ENCODE measurements at regions not wholly inside any gene's neighbourhood (a gene's known extent, or its start where the extent isn't known, plus 50 kb on each side); places are given as distances from the start of the nearest gene placed in this dataset.

DNA sequence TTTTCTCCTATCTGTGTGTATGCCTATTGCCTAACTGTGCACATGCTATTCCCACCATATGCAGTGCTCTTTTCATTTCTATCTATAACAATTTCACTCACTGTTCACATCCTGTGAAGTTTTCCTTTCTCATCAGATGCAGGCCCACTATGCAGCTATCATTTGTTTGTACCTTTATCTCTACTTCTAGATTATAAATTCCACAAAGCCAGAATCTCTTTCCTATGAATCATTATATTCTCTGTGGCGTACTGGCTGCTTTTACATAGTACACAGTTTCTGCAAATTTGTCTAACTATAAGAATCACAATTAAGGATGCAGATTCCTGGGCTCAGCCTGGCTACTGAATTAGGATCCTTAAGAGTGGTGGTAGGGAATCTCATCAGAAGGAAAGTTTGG lies 600.8 kb upstream of the ARRDC3 start:
- Histone ChIP-seq H3K79me2 (replicated peaks; ENCODE audit: insufficient read depth, low read length) (no peaks in the 10 kb centered on the region), H3K9ac (ENCODE audit: low read length) (no peak overlapping the region), H3K27ac (ENCODE audit: low read length) (no peak overlapping the region), H3K9me3 (ENCODE audit: low read length) (no peaks in the 10 kb centered on the region), H3K9me2 (ENCODE audit: insufficient read depth, low read length) (no peaks in the 10 kb centered on the region), H3F3A (ENCODE audit: insufficient read depth, low read length, poor library complexity, severe bottlenecking) (no peaks in the 10 kb centered on the region), H3K27me3 (ENCODE audit: insufficient read depth, low read depth, low read length) (no peaks in the 10 kb centered on the region), H3K4me2 (ENCODE audit: low read length) (no peak overlapping the region), H2AFZ (ENCODE audit: low read depth, low read length) (no peak overlapping the region), H3K4me3 (ENCODE audit: low read length) (no peak overlapping the region), H3K36me3 (ENCODE audit: insufficient read depth, low read length) (no peaks in the 10 kb centered on the region), H4K20me1 (ENCODE audit: insufficient read depth) (no peaks in the 10 kb centered on the region)
- TF ChIP-seq EP300 (conservative IDR thresholded peaks at IDR 0.05; ENCODE audit: poor library complexity, severe bottlenecking) (no peak), POLR2AphosphoS5 (IDR thresholded peaks at IDR 0.05) (no peak), RAD21 (conservative IDR thresholded peaks at IDR 0.05) (no peak), SMC3 (conservative IDR thresholded peaks at IDR 0.05; ENCODE audit: poor library complexity) (no peak), EZH2 (IDR thresholded peaks at IDR 0.05; ENCODE audit: borderline replicate concordance, insufficient read depth, low read length, poor library complexity, severe bottlenecking) (no peak), MXI1 (conservative IDR thresholded peaks at IDR 0.05; ENCODE audit: poor library complexity, severe bottlenecking) (no peak), TAF1 (IDR thresholded peaks at IDR 0.05; ENCODE audit: low read depth) (no peak)
- TF ChIP-seq, protein P1, sequence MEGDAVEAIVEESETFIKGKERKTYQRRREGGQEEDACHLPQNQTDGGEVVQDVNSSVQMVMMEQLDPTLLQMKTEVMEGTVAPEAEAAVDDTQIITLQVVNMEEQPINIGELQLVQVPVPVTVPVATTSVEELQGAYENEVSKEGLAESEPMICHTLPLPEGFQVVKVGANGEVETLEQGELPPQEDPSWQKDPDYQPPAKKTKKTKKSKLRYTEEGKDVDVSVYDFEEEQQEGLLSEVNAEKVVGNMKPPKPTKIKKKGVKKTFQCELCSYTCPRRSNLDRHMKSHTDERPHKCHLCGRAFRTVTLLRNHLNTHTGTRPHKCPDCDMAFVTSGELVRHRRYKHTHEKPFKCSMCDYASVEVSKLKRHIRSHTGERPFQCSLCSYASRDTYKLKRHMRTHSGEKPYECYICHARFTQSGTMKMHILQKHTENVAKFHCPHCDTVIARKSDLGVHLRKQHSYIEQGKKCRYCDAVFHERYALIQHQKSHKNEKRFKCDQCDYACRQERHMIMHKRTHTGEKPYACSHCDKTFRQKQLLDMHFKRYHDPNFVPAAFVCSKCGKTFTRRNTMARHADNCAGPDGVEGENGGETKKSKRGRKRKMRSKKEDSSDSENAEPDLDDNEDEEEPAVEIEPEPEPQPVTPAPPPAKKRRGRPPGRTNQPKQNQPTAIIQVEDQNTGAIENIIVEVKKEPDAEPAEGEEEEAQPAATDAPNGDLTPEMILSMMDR (IDR thresholded peaks at IDR 0.05; ENCODE audit: poor library complexity, severe bottlenecking) = no peak
- TF ChIP-seq, protein P2, sequence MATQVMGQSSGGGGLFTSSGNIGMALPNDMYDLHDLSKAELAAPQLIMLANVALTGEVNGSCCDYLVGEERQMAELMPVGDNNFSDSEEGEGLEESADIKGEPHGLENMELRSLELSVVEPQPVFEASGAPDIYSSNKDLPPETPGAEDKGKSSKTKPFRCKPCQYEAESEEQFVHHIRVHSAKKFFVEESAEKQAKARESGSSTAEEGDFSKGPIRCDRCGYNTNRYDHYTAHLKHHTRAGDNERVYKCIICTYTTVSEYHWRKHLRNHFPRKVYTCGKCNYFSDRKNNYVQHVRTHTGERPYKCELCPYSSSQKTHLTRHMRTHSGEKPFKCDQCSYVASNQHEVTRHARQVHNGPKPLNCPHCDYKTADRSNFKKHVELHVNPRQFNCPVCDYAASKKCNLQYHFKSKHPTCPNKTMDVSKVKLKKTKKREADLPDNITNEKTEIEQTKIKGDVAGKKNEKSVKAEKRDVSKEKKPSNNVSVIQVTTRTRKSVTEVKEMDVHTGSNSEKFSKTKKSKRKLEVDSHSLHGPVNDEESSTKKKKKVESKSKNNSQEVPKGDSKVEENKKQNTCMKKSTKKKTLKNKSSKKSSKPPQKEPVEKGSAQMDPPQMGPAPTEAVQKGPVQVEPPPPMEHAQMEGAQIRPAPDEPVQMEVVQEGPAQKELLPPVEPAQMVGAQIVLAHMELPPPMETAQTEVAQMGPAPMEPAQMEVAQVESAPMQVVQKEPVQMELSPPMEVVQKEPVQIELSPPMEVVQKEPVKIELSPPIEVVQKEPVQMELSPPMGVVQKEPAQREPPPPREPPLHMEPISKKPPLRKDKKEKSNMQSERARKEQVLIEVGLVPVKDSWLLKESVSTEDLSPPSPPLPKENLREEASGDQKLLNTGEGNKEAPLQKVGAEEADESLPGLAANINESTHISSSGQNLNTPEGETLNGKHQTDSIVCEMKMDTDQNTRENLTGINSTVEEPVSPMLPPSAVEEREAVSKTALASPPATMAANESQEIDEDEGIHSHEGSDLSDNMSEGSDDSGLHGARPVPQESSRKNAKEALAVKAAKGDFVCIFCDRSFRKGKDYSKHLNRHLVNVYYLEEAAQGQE (IDR thresholded peaks at IDR 0.05; ENCODE audit: borderline replicate concordance) = no peak

DNA sequence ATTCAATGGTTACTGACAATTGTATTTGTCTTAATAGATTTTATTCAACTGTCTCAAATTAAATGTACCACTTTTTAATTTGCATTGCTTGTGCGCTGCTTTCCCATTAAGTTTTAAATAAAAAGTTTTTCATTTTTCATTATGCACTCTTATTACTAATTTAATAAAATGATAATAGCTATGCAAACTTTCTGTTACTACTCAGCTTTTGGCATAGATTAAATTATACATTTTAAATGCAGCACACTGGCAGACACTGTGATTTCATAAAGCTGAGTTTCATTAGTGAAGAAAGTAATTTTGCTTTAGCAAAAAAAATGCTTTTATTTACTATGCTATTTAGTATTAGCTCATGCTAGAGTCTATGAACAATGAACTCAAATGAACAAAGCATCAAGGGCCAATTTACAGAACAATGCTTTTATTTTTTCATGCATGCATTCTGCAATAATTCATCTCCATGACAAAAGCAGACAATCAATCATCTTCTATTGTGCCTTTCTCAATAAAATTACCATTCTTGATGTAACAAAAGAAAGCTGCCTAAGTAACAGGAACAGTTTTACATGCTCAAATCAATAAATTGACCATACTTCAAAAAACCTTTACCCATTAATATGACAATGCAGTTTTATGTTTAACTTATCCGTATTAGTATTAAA lies 595.2 kb upstream of the ARRDC3 start:
- no peaks in the 10 kb centered on the region for H4K20me1 ChIP-seq (ENCODE audit: insufficient read depth)
- no peaks in the 10 kb centered on the region for H3K9me2 ChIP-seq (ENCODE audit: insufficient read depth, low read length)
- no peaks in the 10 kb centered on the region for H3K27me3 ChIP-seq (ENCODE audit: insufficient read depth, low read depth, low read length)
- H3K27ac ChIP-seq (ENCODE audit: low read length) = no peak overlapping the region
- H3K9ac ChIP-seq (ENCODE audit: low read length) = no peak overlapping the region
- no peaks in the 10 kb centered on the region for H3K36me3 ChIP-seq (ENCODE audit: insufficient read depth, low read length)
- no peaks in the 10 kb centered on the region for H3K9me3 ChIP-seq (ENCODE audit: low read length)
- H3K4me2 ChIP-seq (ENCODE audit: low read length) = no peak overlapping the region
- no peaks in the 10 kb centered on the region for H3F3A ChIP-seq (ENCODE audit: insufficient read depth, low read length, poor library complexity, severe bottlenecking)
- H2AFZ ChIP-seq (ENCODE audit: low read depth, low read length) = no peak overlapping the region
- H3K4me3 ChIP-seq (ENCODE audit: low read length) = no peak overlapping the region
- no peak for TF ChIP-seq TAF1 (IDR thresholded peaks at IDR 0.05; ENCODE audit: low read depth)
- TF ChIP-seq EZH2 (IDR thresholded peaks at IDR 0.05; ENCODE audit: borderline replicate concordance, insufficient read depth, low read length, poor library complexity, severe bottlenecking) = no peak
- no peak for TF ChIP-seq EP300 (conservative IDR thresholded peaks at IDR 0.05; ENCODE audit: poor library complexity, severe bottlenecking)
- TF ChIP-seq, protein P2 (IDR thresholded peaks at IDR 0.05; ENCODE audit: borderline replicate concordance) = no peak
- TF ChIP-seq MXI1 (conservative IDR thresholded peaks at IDR 0.05; ENCODE audit: poor library complexity, severe bottlenecking) = no peak
- TF ChIP-seq POLR2AphosphoS5 (IDR thresholded peaks at IDR 0.05) = no peak
- TF ChIP-seq SMC3 (conservative IDR thresholded peaks at IDR 0.05; ENCODE audit: poor library complexity) = no peak
- TF ChIP-seq, protein P1 (IDR thresholded peaks at IDR 0.05; ENCODE audit: poor library complexity, severe bottlenecking) = no peak
- no peak for TF ChIP-seq RAD21 (conservative IDR thresholded peaks at IDR 0.05)
- no peaks in the 10 kb centered on the region for H3K79me2 ChIP-seq (replicated peaks; ENCODE audit: insufficient read depth, low read length)
